ENCODE measurements at regions not wholly inside any gene's neighbourhood (a gene's known extent, or its start where the extent isn't known, plus 50 kb on each side); places are given as distances from the start of the nearest gene placed in this dataset.
"Not testable (repeated sequence)": the region's sequence is repeated elsewhere in the genome, so short reads cannot be mapped to it uniquely, and the experiment has no call there.

GRCh38 chr6:138656364-138657064 is 117.1 kb upstream of the CCDC28A start:
- no peak for DNase-seq (ENCODE audit: low read depth in 3 of 3)

- no peak for DNase-seq (ENCODE audit: low read depth in 3 of 3)
These were observed 116.5 kb upstream of the CCDC28A start for GRCh38 chr6:138657065-138657425.

GRCh38 chr6:138659998-138660397 is 113.6 kb upstream of the CCDC28A start:
- DNase-seq (ENCODE audit: low read depth in 3 of 3) = no peak

- DNase-seq (ENCODE audit: low read depth in 3 of 3) = no peak
These were observed 111.1 kb upstream of the CCDC28A start for GRCh38 chr6:138662471-138662870.

GRCh38 chr6:138663892-138664291 is 109.7 kb upstream of the CCDC28A start:
- no peak for DNase-seq (ENCODE audit: low read depth in 3 of 3)

- no peak for DNase-seq (ENCODE audit: low read depth in 3 of 3)
These were observed 108.8 kb upstream of the CCDC28A start for GRCh38 chr6:138664745-138665144.

- DNase-seq (ENCODE audit: low read depth in 3 of 3) = no peak
These were observed 106.9 kb upstream of the CCDC28A start for GRCh38 chr6:138666636-138667035.

- DNase-seq (ENCODE audit: low read depth in 3 of 3) = no peak
These were observed 106.2 kb upstream of the CCDC28A start for GRCh38 chr6:138667408-138667807.

GRCh38 chr6:138671351-138671750 is 102.2 kb upstream of the CCDC28A start:
- DNase-seq (ENCODE audit: low read depth in 3 of 3) = no peak

GRCh38 chr6:138673346-138674014 is 100.1 kb upstream of the CCDC28A start:
- no peak for DNase-seq (ENCODE audit: low read depth in 3 of 3)

GRCh38 chr6:138674444-138674843 is 99.1 kb upstream of the CCDC28A start:
- DNase-seq (ENCODE audit: low read depth in 3 of 3) = not testable (repeated sequence)

GRCh38 chr6:138677538-138677937 is 96.0 kb upstream of the CCDC28A start:
- no peak for DNase-seq (ENCODE audit: low read depth in 3 of 3)

GRCh38 chr6:138678168-138678567 is 95.4 kb upstream of the CCDC28A start:
- DNase-seq (ENCODE audit: low read depth in 3 of 3) = no peak

GRCh38 chr6:138680085-138680484 is 93.5 kb upstream of the CCDC28A start:
- no peak for DNase-seq (ENCODE audit: low read depth in 3 of 3)

GRCh38 chr6:138681627-138682026 is 91.9 kb upstream of the CCDC28A start:
- no peak for DNase-seq (ENCODE audit: low read depth in 3 of 3)

- DNase-seq (ENCODE audit: low read depth in 3 of 3) = no peak
These were observed 90.7 kb upstream of the CCDC28A start for GRCh38 chr6:138682704-138683527.

GRCh38 chr6:138685257-138685656 is 88.3 kb upstream of the CCDC28A start:
- DNase-seq (ENCODE audit: low read depth in 3 of 3) = no peak

- no peak for DNase-seq (ENCODE audit: low read depth in 3 of 3)
These were observed 87.8 kb upstream of the CCDC28A start for GRCh38 chr6:138685781-138686180.

GRCh38 chr6:138688580-138688979 is 85.0 kb upstream of the CCDC28A start:
- no peak for DNase-seq (ENCODE audit: low read depth in 3 of 3)

GRCh38 chr6:138689849-138690248 is 83.7 kb upstream of the CCDC28A start:
- no peak for DNase-seq (ENCODE audit: low read depth in 3 of 3)

- no peak for DNase-seq (ENCODE audit: low read depth in 3 of 3)
These were observed 82.5 kb upstream of the CCDC28A start for GRCh38 chr6:138690975-138691594.

GRCh38 chr6:138691595-138692057 is 81.9 kb upstream of the CCDC28A start:
- DNase-seq (ENCODE audit: low read depth in 3 of 3) = no peak

Measured in stimulated activated CD4-positive, alpha-beta T cell treated with anti-CD3 and anti-CD28 coated beads, TNF-alpha, amount 100 ng/mL, for 24 hours (primary cell).